ENCODE measurements at regions not wholly inside any gene's neighbourhood (a gene's known extent, or its start where the extent isn't known, plus 50 kb on each side); places are given as distances from the start of the nearest gene placed in this dataset.
"Not testable (repeated sequence)": the region's sequence is repeated elsewhere in the genome, so short reads cannot be mapped to it uniquely, and the experiment has no call there.

DNA sequence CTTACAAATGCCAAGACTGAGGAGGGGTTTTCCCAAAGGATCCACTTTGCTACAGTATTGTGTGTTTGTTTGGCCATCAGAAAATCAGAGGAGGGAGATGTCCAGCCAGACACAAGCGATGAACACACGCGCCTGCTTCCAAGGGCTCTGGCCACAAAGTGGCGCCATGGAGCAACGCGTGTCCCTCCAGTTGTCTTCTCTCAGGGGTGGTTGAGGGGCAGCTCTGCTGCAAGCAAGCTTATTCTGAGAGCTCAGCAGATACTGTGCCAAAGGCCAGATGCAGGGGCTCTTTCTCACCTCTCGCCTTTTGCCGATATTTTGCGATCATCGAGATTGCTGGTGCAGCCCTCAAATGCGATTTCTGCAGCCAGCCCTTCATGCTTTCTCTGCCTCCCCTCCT, 88.9 kb upstream of the OSBPL11 start:
- intact Hi-C loops (cut with micrococcal nuclease) = no loop called here
- no peaks in the 10 kb centered on the region for H3K36me3 ChIP-seq
- H3K27me3 ChIP-seq (ENCODE audit: low read depth) = no peaks in the 10 kb centered on the region
- no peak overlapping the region for H3K27ac ChIP-seq (replicated peaks)
- H3K9me3 ChIP-seq (replicated peaks) = no peaks in the 10 kb centered on the region
- peaks cover 17% of the 10 kb centered on the region for H3K4me1 ChIP-seq
- TF ChIP-seq, protein P1, sequence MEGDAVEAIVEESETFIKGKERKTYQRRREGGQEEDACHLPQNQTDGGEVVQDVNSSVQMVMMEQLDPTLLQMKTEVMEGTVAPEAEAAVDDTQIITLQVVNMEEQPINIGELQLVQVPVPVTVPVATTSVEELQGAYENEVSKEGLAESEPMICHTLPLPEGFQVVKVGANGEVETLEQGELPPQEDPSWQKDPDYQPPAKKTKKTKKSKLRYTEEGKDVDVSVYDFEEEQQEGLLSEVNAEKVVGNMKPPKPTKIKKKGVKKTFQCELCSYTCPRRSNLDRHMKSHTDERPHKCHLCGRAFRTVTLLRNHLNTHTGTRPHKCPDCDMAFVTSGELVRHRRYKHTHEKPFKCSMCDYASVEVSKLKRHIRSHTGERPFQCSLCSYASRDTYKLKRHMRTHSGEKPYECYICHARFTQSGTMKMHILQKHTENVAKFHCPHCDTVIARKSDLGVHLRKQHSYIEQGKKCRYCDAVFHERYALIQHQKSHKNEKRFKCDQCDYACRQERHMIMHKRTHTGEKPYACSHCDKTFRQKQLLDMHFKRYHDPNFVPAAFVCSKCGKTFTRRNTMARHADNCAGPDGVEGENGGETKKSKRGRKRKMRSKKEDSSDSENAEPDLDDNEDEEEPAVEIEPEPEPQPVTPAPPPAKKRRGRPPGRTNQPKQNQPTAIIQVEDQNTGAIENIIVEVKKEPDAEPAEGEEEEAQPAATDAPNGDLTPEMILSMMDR (IDR thresholded peaks at IDR 0.05; ENCODE audit: borderline replicate concordance) = peak; percentile 43
- no peak overlapping the region for H3K4me3 ChIP-seq
- DNase-seq = no peak

DNA sequence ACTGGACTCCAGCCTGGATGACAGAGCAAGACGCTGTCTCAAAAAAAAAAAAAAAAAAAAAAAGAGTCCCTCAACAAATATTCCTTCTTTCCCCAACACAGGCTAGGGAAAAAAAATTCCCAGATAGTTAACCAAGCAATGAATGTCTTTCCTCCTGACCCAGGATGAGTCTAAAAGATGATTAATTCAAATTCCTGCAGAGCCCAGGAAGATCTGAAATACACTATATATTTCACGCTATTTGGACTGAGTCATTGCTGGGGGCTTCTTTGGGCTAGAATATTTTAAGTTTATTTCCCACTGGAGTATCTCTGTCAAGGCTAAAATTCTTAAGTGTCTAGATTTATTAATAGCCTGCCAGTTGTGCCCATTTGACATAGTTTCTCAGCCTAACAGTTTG, 90.4 kb upstream of the OSBPL11 start:
- H3K27me3 ChIP-seq (ENCODE audit: low read depth); intact Hi-C loops (cut with micrococcal nuclease); H3K4me3 ChIP-seq; H3K9me3 ChIP-seq (replicated peaks); DNase-seq; H3K36me3 ChIP-seq; H3K27ac ChIP-seq (replicated peaks): not testable (repeated sequence)
- H3K4me1 ChIP-seq = peaks cover 17% of the 10 kb centered on the region

DNA sequence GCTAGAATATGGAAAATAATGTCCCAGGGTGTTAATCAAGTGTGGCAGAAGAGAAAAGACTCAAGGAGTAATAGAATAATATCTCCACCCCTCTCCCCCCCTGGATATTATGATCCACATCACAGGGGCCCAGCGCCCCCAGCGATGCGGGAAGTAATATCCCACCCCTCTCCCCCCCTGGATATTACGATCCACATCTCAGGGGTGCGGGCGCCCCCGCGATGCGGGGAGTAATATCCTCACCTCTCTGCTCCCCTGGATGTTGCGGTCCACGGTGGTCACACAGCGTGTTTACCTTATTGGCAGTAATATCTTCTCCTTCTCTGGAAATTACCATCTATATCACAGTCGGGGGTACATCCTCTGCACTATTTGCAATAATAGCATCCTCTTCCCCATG, 97.1 kb upstream of the OSBPL11 start:
- no peaks in the 10 kb centered on the region for H3K36me3 ChIP-seq
- H3K9me3 ChIP-seq (replicated peaks) = no peaks in the 10 kb centered on the region
- H3K27me3 ChIP-seq (ENCODE audit: low read depth) = no peaks in the 10 kb centered on the region
- no peaks in the 10 kb centered on the region for H3K4me1 ChIP-seq
- TF ChIP-seq, protein P1 (IDR thresholded peaks at IDR 0.05; ENCODE audit: borderline replicate concordance) = no peak
- H3K4me3 ChIP-seq = no peak overlapping the region
- intact Hi-C loops (cut with micrococcal nuclease) = no loop called here
- DNase-seq = no peak
- H3K27ac ChIP-seq (replicated peaks) = no peak overlapping the region

DNA sequence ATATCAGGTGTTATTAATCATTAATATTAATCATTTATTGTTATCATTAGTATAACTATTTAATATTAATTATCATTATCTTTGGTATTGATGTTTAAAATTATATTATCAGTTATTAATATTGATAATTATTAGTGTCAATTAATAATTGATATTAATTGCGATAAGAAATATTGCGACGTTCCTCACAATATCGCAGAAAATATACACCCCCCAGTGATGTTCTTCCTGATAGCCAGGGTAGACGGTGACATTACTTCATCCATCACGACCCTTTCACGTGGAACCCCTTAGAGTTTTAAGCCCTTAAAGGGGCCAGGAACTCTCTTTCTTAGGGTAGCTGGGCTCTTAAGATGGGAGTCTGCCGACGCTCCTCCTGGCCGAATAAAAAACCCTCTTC, 98.6 kb upstream of the OSBPL11 start:
- intact Hi-C loops (cut with micrococcal nuclease) = no loop called here
- Histone ChIP-seq H3K36me3 (no peaks in the 10 kb centered on the region), H3K27ac (replicated peaks) (no peak overlapping the region), H3K4me3 (no peak overlapping the region), H3K9me3 (replicated peaks) (no peaks in the 10 kb centered on the region), H3K4me1 (no peaks in the 10 kb centered on the region), H3K27me3 (ENCODE audit: low read depth) (no peaks in the 10 kb centered on the region)
- DNase-seq = no peak
- TF ChIP-seq, protein P1 (IDR thresholded peaks at IDR 0.05; ENCODE audit: borderline replicate concordance) = no peak

DNA sequence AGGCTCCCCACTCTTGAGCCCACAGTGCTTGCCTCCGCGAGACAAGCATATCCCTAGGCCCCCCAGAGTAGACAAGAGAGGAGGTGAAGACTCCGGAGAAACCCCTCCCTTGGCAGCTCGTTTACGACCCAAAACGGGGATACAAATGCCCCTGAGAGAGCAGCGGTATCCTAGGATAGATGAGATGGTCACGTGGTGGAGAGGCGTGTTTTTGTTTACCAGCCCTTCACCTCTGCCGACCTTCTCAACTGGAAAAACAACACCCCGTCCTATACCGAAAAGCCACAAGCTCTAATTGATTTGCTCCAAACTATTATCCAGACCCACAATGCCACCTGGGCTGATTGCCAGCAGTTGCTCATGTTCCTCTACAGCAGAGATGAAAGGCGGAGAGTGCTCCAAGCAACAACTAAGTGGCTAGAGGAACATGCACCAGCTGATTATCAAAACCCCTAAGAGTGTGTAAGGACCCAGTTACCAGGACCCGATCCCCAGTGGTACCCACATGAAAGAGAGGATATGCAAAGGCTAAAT, 99.5 kb upstream of the OSBPL11 start:
- no peak overlapping the region for H3K27ac ChIP-seq (replicated peaks)
- no peaks in the 10 kb centered on the region for H3K36me3 ChIP-seq
- TF ChIP-seq, protein P1 (IDR thresholded peaks at IDR 0.05; ENCODE audit: borderline replicate concordance) = no peak
- no peak overlapping the region for H3K4me3 ChIP-seq
- intact Hi-C loops (cut with micrococcal nuclease) = no loop called here
- no peaks in the 10 kb centered on the region for H3K9me3 ChIP-seq (replicated peaks)
- no peaks in the 10 kb centered on the region for H3K4me1 ChIP-seq
- no peak for DNase-seq
- H3K27me3 ChIP-seq (ENCODE audit: low read depth) = no peaks in the 10 kb centered on the region

DNA sequence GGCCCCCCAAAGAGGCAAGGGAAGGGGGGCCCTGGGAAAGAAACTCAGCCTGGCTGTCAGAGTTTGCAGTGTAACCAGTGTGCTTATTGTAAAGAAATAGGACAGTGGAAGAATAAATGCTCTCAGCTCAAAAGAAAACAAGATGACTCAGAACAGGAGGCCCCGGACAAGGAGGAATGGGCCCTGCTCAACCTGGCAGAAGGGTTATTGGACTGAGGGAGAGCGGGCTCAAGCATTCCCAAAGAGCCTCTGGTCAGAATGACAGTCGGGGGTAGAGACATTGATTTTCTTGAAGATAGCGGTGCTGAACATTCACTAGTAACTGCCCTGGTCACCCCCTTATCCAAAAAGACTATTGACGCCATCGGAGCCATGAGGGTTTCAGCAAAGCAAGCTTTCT, 100.4 kb upstream of the OSBPL11 start:
- Histone ChIP-seq H3K36me3 (no peaks in the 10 kb centered on the region), H3K9me3 (replicated peaks) (no peaks in the 10 kb centered on the region), H3K27me3 (ENCODE audit: low read depth) (no peaks in the 10 kb centered on the region), H3K27ac (replicated peaks) (no peak overlapping the region), H3K4me3 (no peak overlapping the region), H3K4me1 (no peaks in the 10 kb centered on the region)
- intact Hi-C loops (cut with micrococcal nuclease) = no loop called here
- no peak for DNase-seq
- TF ChIP-seq, protein P1 (IDR thresholded peaks at IDR 0.05; ENCODE audit: borderline replicate concordance) = no peak

DNA sequence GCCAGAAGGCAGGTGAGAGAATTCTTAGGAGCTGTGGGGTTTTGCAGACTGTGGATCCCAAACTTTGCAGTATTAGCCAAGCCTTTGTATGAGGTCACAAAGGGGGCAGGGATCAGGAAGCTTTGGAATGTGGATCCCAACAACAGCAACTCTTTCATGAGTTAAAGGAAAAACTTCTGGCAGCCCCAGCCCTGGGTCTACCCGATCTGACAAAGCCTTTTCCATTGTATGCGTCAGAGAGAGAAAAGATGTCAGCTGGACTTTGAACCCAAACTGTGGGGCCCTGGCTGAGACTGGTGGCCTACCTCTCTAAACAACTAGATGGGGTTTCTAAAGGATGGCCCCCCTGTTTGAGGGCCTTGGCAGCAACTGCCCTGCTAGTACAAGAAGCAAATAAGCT, 101.8 kb upstream of the OSBPL11 start:
- H3K4me1 ChIP-seq; H3K4me3 ChIP-seq; DNase-seq; H3K27me3 ChIP-seq (ENCODE audit: low read depth); H3K36me3 ChIP-seq; H3K9me3 ChIP-seq (replicated peaks); intact Hi-C loops (cut with micrococcal nuclease); H3K27ac ChIP-seq (replicated peaks): not testable (repeated sequence)

DNA sequence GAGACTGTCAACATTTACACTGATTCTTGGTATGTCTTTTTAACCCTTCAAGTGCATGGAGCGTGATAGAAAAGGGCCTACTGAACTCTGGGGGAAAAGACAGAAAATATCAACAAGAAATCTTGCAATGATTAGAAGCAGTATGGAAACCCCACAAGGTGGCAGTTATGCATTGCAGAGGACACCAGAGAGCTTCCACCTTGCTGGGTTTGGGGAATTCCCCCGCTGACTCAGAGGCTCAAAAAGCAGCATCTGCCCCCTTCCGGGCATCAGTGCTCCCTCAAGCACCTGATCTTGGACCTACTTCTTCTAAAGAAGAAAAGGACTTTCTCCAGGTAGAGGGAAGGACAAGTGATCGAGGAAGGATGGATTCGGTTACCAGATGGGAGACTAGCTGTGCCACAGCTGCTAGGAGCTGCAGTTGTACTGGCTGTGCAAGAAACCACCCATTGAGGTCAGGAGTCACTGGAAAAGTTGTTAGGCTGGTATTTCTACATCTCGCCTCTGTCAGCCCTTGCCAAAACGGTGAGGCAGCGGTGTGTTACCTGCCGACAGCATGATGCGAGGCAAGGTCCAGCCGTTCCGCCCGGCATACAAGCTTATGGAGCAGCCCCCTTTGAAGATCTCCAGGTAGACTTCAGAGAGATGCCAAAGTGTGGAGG, 102.8 kb upstream of the OSBPL11 start:
- H3K27ac ChIP-seq (replicated peaks); H3K27me3 ChIP-seq (ENCODE audit: low read depth); H3K36me3 ChIP-seq; H3K9me3 ChIP-seq (replicated peaks); DNase-seq; H3K4me3 ChIP-seq; intact Hi-C loops (cut with micrococcal nuclease); H3K4me1 ChIP-seq: not testable (repeated sequence)

Measured in left ventricle myocardium inferior (tissue), 1 donor.